HG02623 (cell line): ENCODE measurements at regions not wholly inside any gene's neighbourhood (a gene's known extent, or its start where the extent isn't known, plus 50 kb on each side); places are given as distances from the start of the nearest gene placed in this dataset.
"Not testable (repeated sequence)": the region's sequence is repeated elsewhere in the genome, so short reads cannot be mapped to it uniquely, and the experiment has no call there.

Experiments
- ATAC-seq: cut with Tn5 transposase; IDR thresholded peaks from one replicate; pipeline ENCODE4 v1.9.1; 2021; ENCODE audit warnings: moderate library complexity; ENCODE audit not compliant: unreplicated experiment

- not testable (repeated sequence) for ATAC-seq
Measured at GRCh38 chr4:3926271-3926670, 160.1 kb downstream of the ADRA2C start.

- ATAC-seq = not testable (repeated sequence)
Measured at GRCh38 chr4:3926969-3927755, 161.0 kb downstream of the ADRA2C start.

DNA sequence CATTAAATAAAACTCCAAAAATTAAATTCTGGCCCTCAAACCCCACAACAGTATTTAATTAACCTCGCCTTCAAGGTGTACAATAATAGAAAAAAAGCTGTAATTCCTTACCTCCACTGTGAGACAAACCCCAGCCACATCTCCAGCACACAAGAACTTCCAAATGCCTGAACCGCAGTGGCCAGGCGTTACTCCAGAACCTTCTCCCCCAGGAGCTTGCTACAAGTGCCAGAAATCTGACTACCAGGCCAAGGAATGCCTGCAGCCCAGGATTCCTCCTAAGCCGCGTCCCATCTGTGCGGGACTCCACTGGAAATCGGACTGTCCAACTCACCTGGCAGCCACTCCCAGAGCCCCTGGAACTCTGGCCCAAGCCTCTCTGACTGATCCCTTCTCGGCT is 163.2 kb downstream of the ADRA2C start:
- ATAC-seq = not testable (repeated sequence)

- ATAC-seq = not testable (repeated sequence)
Measured at GRCh38 chr4:3932734-3933133, 166.5 kb downstream of the ADRA2C start.

DNA sequence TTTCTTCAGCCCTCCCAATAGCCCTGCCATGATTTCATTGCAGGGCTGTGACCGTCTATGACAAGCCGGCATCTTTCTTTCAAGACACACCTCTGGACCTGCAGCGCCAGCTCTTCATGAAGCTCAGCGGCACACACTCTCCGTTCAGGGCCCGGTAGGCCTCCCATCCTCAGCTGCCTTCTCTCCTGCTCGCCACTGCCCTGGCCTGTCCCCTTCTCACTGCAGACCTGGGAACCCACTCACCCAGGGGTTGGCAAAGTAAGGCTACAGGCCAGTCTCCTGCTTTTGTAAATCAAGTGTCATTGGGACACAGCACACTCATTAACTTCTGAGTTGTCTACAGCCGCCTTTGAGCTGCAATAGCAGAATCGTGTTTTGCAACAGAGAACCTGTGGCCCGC is 169.2 kb downstream of the ADRA2C start:
- ATAC-seq = not testable (repeated sequence)

GRCh38 chr4:3936184-3936583 is 170.0 kb downstream of the ADRA2C start:
- no peak for ATAC-seq

DNA sequence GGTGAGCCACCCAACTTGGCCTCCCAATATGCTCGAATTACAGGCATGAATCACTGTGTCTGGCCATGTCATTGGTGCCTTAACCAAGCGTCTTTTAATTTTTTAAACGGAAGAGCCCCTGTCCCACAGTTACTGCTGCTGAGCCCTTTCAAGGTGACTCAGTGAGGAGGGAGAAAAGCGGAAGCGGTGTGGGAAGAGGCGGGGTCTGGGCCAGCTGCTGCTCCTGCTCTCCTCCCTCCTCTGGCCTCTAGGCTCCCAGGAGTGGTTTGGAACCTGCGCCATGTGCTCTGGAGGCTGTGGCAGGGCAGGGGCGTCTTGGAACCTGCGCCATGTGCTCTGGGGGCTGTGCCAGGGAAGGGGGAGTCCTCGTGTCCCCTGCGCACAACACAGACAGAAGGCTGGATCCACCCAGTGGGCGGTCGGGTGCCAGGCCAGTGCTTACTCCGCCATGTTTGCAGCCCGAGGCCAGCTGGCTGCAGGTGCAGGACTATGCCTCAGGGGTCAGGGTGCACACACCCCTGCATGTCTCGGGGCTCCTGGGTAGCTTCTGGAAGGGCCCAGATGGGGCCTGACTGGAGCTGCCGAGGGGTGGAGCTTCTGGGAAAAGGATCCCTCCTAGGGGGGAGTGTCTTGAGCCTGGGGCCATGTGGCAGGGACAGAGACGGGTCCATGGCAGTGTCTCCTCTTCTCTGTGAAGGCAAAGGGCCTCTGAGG is 171.8 kb downstream of the ADRA2C start:
- ATAC-seq = not testable (repeated sequence)

DNA sequence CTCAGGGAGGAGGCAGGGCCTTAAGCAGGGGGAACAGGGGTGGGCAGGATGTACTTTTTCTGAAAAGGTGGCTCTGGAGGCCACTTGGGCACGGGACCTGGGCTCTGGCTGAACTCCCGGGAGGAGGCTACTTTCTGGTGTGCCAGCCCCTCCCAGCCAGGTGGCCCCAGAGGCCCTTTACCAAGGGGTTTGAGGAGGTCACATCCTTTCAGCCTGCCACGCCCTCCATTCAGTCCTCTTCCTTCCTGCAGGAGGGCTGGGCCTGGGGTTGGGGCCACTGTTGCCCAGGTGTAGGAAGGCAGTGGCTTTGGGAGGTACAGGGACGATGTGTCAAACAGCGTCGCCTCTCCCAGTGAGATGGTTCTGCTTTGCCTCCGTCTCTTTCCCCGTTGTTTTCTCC is 172.5 kb downstream of the ADRA2C start:
- ATAC-seq = not testable (repeated sequence)

DNA sequence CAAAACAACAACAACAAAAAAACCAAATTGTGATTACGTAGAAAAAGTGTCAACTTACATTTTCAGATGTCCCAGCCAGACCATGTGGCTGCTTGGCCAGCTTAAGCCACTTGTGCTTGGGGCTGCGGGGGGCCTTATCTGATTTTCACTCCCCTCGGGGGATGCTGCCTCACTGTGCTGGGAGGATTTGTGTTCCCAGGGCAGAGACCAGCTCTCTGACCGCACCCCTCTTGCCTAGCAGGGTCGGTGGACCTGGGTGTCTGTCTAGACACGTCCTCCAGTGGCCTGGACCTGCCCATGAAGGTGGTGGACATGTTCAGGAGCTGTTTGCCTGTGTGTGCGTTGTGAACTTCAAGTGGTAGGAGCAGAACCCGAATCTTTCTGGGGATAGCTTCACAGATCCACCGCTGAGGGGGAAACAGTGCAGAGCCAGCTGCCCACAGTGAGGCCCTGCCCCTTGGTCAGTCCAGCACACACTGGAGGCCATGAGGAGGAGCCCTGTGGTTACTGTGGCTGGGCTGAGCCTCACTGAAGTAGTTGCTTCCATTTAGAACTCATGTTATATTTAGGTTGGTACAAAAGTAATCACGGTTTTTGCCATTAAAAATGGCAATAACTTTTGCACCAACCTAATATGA is 173.9 kb downstream of the ADRA2C start:
- not testable (repeated sequence) for ATAC-seq

GRCh38 chr4:3941735-3942522 is 175.7 kb downstream of the ADRA2C start:
- ATAC-seq = not testable (repeated sequence)

GRCh38 chr4:3942569-3942971 is 176.4 kb downstream of the ADRA2C start:
- ATAC-seq = not testable (repeated sequence)

GRCh38 chr4:3943051-3943450 is 176.9 kb downstream of the ADRA2C start:
- ATAC-seq = not testable (repeated sequence)

DNA sequence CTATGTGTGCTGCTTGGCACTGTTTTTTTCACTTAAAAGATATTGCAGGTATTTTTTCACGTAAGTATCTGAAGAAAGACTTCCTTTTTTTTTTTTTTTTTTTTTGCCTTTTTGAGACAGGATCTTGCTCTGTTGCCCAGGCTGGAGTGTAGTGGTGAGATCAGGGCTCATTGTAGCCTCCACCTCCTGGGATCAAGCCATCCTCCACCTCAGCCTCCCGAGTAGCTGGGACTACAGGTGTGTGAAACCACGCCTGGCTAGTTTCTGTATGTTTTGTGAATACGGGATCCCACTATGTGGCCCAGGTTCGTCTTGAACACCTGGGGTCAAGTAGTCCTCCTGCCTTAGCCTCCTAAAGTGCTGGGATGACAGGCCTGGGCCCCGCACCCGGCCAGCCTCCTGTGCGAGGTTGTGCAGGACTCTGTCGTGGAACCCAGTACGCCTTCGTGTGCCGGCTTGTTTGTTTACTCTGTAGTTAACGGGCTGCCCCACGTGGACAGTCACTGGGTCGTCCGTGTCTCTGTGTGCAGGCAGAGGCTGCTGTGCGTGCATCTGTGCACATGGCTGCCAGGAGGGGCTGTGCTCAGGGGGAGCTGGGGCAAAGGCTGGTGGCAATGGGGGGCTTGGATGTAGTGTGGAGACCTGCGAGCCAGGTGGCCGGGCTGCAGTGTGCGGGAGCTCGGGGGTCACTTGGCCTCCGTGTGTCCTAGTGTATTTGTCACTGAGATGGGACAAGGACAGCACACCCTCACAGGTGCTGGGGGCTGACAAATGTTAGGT is 179.5 kb downstream of the ADRA2C start:
- ATAC-seq = no peak

- not testable (repeated sequence) for ATAC-seq
Measured at GRCh38 chr4:3946553-3946952, 180.4 kb downstream of the ADRA2C start.

DNA sequence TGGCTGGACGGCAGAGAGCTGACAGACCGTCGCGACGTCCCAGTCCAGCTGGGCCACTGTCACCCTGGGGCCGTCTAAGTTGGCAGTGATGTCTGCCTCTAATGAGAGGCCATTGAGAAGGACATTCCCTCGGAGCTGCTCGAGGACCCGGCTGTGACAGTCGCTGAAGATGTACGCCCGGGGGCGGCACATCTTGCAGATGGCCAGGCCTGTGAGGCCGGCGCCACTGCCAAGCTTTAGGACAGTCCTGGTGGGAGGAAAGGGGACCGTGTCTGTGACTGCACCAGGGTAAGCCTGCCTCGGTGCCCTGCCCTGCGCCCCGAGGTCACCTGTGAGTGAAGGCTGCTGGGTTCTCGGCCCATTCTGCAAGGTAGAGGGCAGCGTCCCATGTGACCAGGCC is 181.6 kb downstream of the ADRA2C start:
- ATAC-seq = not testable (repeated sequence)

DNA sequence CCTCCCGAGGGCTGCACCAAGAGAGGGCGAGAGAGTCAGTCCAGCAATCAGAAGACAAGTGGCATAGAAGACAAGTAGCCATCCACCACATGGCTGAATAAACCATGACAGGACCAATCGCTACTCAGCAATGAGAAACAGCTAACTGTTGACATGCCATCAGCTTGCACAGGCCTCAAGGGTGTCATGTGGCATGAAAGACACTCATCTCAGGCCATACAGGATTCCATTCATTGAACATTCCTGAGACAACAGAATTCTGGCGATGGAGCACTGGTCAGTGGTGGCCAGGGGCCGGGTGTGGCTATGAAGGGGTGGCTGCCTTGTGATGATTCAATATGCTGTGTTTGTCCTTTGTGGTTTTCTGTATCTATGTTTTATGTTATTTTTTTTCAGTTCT is 182.0 kb downstream of the ADRA2C start:
- ATAC-seq = not testable (repeated sequence)

GRCh38 chr4:3949916-3950315 is 183.7 kb downstream of the ADRA2C start:
- ATAC-seq = not testable (repeated sequence)

DNA sequence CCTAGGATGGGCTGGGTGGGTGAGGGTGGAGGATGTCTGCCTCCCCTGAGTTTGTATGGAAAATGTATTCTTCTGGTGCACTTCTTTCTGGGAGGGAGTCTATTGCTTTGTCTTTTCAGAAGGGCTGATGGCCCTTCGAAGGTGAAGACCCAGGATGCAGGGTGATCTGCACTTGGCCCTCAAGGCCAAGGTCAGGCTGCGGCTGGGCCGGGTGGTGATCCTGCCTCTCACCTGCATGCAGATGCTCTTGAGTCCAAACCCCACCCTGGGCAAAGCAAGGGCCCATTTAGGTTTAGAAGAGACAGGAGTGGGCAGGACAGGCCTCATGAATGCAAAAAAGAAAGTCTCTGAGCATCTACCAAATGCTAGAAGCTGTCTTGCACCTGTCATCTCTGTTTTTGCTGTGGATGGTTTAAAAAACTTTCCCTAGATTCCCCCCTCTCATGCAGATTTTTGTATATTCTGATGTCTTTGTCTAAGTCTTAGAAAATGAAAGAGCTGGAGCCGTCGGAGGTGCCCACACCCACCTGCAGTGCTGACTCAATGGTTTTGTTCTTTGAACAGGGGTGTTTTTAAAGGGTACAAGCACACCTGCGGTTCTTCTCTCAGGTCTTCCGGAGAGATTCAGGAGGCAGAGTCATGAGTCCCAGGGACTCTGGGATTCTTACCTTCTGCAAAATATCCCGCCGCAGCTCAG is 186.4 kb downstream of the ADRA2C start:
- not testable (repeated sequence) for ATAC-seq

GRCh38 chr4:3953140-3953489 is 186.9 kb downstream of the ADRA2C start:
- ATAC-seq = not testable (repeated sequence)
